H1 (cell line): ENCODE measurements at regions not wholly inside any gene's neighbourhood (a gene's known extent, or its start where the extent isn't known, plus 50 kb on each side); places are given as distances from the start of the nearest gene placed in this dataset.

Source experiments
- CTCF ChIA-PET: fragments of 300-600 bp; sonication (Branson Sonifier 250); formaldehyde crosslinking; loops from one replicate; lab custom pipeline; 2021; ENCODE audit not compliant: partially characterized antibody; lab: Charles Lee
- POLR2A ChIA-PET: fragments of 300-600 bp; sonication (Branson Sonifier 250); formaldehyde crosslinking; loops from one replicate; lab custom pipeline; 2021; ENCODE audit warnings: inconsistent platforms; ENCODE audit not compliant: partially characterized antibody; lab: Charles Lee
- DNase-seq, 2 experiments: peaks; one replicate each; pipeline versions ENCODE4 v3.0.0 to v3.0.0-alpha.2; 2010 to 2022; ENCODE audit warnings: low spot score in 2 of 2, low read depth in 1 of 2, mixed read lengths in 1 of 2
- FAIRE-seq: peaks from 2 replicates; lab custom pipeline; 2011; peaks lifted over from hg19 to GRCh38; lab: Jason Lieb, UNC
- H2AFZ ChIP-seq: 2 replicates; pipeline ENCODE4 v1.8.1; 2012; ENCODE audit warnings: low read length, inconsistent platforms
- H2AK5ac ChIP-seq: 2 replicates; pipeline ENCODE4 v1.6.1; 2013; ENCODE audit warnings: low read depth, low read length
- H2BK120ac ChIP-seq: replicated peaks from 2 replicates; pipeline ENCODE3; 2013; ENCODE audit warnings: low read depth, low read length, inconsistent platforms
- H2BK12ac ChIP-seq: 2 replicates; pipeline ENCODE4 v1.6.1; 2013; ENCODE audit warnings: low read depth, low read length
- H2BK15ac ChIP-seq: 2 replicates; pipeline ENCODE4 v1.6.1; 2013; ENCODE audit warnings: low read length
- H2BK20ac ChIP-seq: 2 replicates; pipeline ENCODE4 v1.6.1; 2013; ENCODE audit warnings: low read length
- H2BK5ac ChIP-seq: 2 replicates; pipeline ENCODE4 v1.6.1; 2013; ENCODE audit warnings: low read depth, low read length
- H3K14ac ChIP-seq: 2 replicates; pipeline ENCODE4 v1.6.1; 2013; ENCODE audit warnings: inconsistent platforms; ENCODE audit not compliant: insufficient read length
- H3K18ac ChIP-seq: 2 replicates; pipeline ENCODE4 v1.6.1; 2013; ENCODE audit warnings: low read length; ENCODE audit errors: extremely low read depth
- H3K23ac ChIP-seq: 2 replicates; pipeline ENCODE4 v1.6.1; 2013; ENCODE audit warnings: inconsistent platforms; ENCODE audit not compliant: insufficient read length
- H3K23me2 ChIP-seq: 2 replicates; pipeline ENCODE4 v1.6.1; 2013; ENCODE audit warnings: low read depth, low read length
- H3K27ac ChIP-seq: 2 replicates; pipeline ENCODE4 v1.6.1; 2011; ENCODE audit warnings: low read depth, low read length, inconsistent platforms
- H3K27me3 ChIP-seq, 4 experiments: replicated peaks in 1 of 4; 1 replicate in 1 of 4; 2 replicates in 3 of 4; pipeline versions ENCODE4 v1.6.1 to v1.8.1; 2011 to 2013; ENCODE audit warnings: low read length in 3 of 4, mild to moderate bottlenecking in 3 of 4, inconsistent platforms in 2 of 4, mixed read lengths in 2 of 4, moderate library complexity in 1 of 4; ENCODE audit not compliant: control insufficient read depth in 3 of 4, insufficient read depth in 3 of 4; ENCODE audit errors: extremely low read depth in 1 of 4
- H3K36me3 ChIP-seq, 4 experiments: 2 replicates each; pipeline versions ENCODE4 v1.6.1 to v1.8.1; 2011 to 2013; ENCODE audit warnings: mild to moderate bottlenecking in 4 of 4, low read length in 3 of 4, moderate library complexity in 2 of 4, control low read depth in 1 of 4, inconsistent platforms in 1 of 4; ENCODE audit not compliant: insufficient read depth in 4 of 4, control insufficient read depth in 2 of 4
- H3K4ac ChIP-seq: replicated peaks from 2 replicates; pipeline ENCODE3; 2013; ENCODE audit warnings: low read length, low read depth, mixed read lengths, inconsistent platforms; ENCODE audit not compliant: insufficient read length
- H3K4me1 ChIP-seq, 4 experiments: replicated peaks in 1 of 4; 1 replicate in 1 of 4; 2 replicates in 3 of 4; pipeline versions ENCODE4 v1.6.1 to v1.8.1; 2011 to 2013; ENCODE audit warnings: low read length in 3 of 4, inconsistent platforms in 2 of 4, mixed read lengths in 1 of 4; ENCODE audit not compliant: insufficient read depth in 4 of 4, control insufficient read depth in 3 of 4
- H3K4me2 ChIP-seq, 2 experiments: 2 replicates each; pipeline versions ENCODE4 v1.6.1 to v1.8.1; 2011 to 2013; ENCODE audit warnings: low read depth in 2 of 2, low read length in 2 of 2, control low read depth in 1 of 2, inconsistent platforms in 1 of 2, mild to moderate bottlenecking in 1 of 2; ENCODE audit not compliant: insufficient read depth in 1 of 2
- H3K4me3 ChIP-seq, 4 experiments: fragments of 200-600, 300-600 bp in 1 of 4; sonication (generic), shearing (Covaris generic), sonication (Bioruptor Twin) in 1 of 4; 2 replicates each; pipeline versions ENCODE4 v1.5.1 to v1.8.1; 2011 to 2016; ENCODE audit warnings: low read length in 4 of 4, low read depth in 3 of 4, control low read depth in 2 of 4, inconsistent platforms in 2 of 4, mild to moderate bottlenecking in 2 of 4, mixed read lengths in 1 of 4, moderate library complexity in 1 of 4; ENCODE audit not compliant: insufficient read depth in 2 of 4; ENCODE audit errors: extremely low read depth in 1 of 4
- H3K56ac ChIP-seq: replicated peaks from 2 replicates; pipeline ENCODE3; 2013; ENCODE audit warnings: low read depth, mild to moderate bottlenecking, mixed read lengths, low read length, inconsistent platforms; ENCODE audit not compliant: insufficient read length
- H3K79me1 ChIP-seq: 2 replicates; pipeline ENCODE4 v1.6.1; 2013; ENCODE audit warnings: low read depth, low read length, control low read depth
- H3K79me2 ChIP-seq, 2 experiments: 2 replicates each; pipeline versions ENCODE4 v1.6.1 to v1.8.1; 2012 to 2013; ENCODE audit warnings: low read length in 2 of 2, mild to moderate bottlenecking in 2 of 2, inconsistent platforms in 1 of 2; ENCODE audit not compliant: insufficient read depth in 2 of 2, control insufficient read depth in 1 of 2
- H3K9ac ChIP-seq, 4 experiments: replicated peaks in 1 of 4; 1 replicate in 1 of 4; 2 replicates in 3 of 4; pipeline versions ENCODE4 v1.6.1 to v1.8.1; 2011 to 2013; ENCODE audit warnings: low read depth in 3 of 4, low read length in 3 of 4, control low read depth in 2 of 4, mild to moderate bottlenecking in 2 of 4, moderate library complexity in 2 of 4, inconsistent platforms in 1 of 4; ENCODE audit errors: extremely low read depth in 1 of 4
- H3K9me3 ChIP-seq, 2 experiments: 2 replicates each; pipeline versions ENCODE4 v1.6.1 to v1.8.1; 2012 to 2013; ENCODE audit warnings: mild to moderate bottlenecking in 2 of 2, moderate library complexity in 2 of 2, control low read depth in 1 of 2, inconsistent platforms in 1 of 2, low read depth in 1 of 2, low read length in 1 of 2, mixed read lengths in 1 of 2; ENCODE audit not compliant: insufficient read depth in 2 of 2
- H4K20me1 ChIP-seq, 2 experiments: replicated peaks in 1 of 2; 2 replicates each; pipeline versions ENCODE3 to v1.8.1; 2011 to 2013; ENCODE audit warnings: inconsistent platforms in 2 of 2, low read length in 2 of 2, mild to moderate bottlenecking in 1 of 2; ENCODE audit not compliant: insufficient read depth in 2 of 2, control insufficient read depth in 1 of 2
- H4K5ac ChIP-seq: 2 replicates; pipeline ENCODE4 v1.6.1; 2013; ENCODE audit warnings: low read length, low read depth, mixed read lengths, inconsistent platforms; ENCODE audit not compliant: insufficient read length
- H4K8ac ChIP-seq: 2 replicates; pipeline ENCODE4 v1.8.0; 2013; ENCODE audit warnings: mild to moderate bottlenecking, moderate library complexity, low read length, inconsistent platforms; ENCODE audit not compliant: insufficient read depth; ENCODE audit errors: extremely low read depth
- H4K91ac ChIP-seq: replicated peaks from 2 replicates; pipeline ENCODE3; 2013; ENCODE audit warnings: low read length, mixed read lengths, inconsistent platforms; ENCODE audit not compliant: insufficient read length
- CHD2 ChIP-seq: IDR thresholded peaks from 2 replicates; pipeline ENCODE4 v1.6.1; 2012; ENCODE audit warnings: low read length, improper control_type of control experiment
- RFX5 ChIP-seq: IDR thresholded peaks from 2 replicates; pipeline ENCODE4 v1.6.1; 2011; ENCODE audit warnings: low read depth, low read length, improper control_type of control experiment, borderline replicate concordance
- YY1 ChIP-seq: IDR thresholded peaks from 2 replicates; pipeline ENCODE4 v1.6.1; 2011; ENCODE audit warnings: low read depth, mild to moderate bottlenecking, low read length
- WGBS, 2 experiments: shearing (Covaris generic) in 1 of 2; methylation state at CpG; one replicate each; pipeline versions ENCODE4 v1.1.6 to v1.1.7; 2013 to 2015; ENCODE audit warnings: low lambda C conversion rate in 2 of 2, mixed read lengths in 2 of 2, inconsistent platforms in 1 of 2, low coverage in 1 of 2, missing lambda C conversion rate in 1 of 2; ENCODE audit not compliant: insufficient replicate concordance in 2 of 2, insufficient coverage in 1 of 2, insufficient read length in 1 of 2; ENCODE audit errors: extremely low coverage in 1 of 2, missing lambda C conversion rate in 1 of 2; 5-methylcytosine and 5-hydroxymethylcytosine counted together

GRCh38 chr2:160794926-160795325, 301.3 kb upstream of the RBMS1 start:
- H3K56ac ChIP-seq = no peak overlapping the region
- H2BK20ac ChIP-seq = no peak overlapping the region
- H2BK5ac ChIP-seq = no peak overlapping the region
- H2BK15ac ChIP-seq = no peak overlapping the region
- no peak overlapping the region for H2BK12ac ChIP-seq
- FAIRE-seq (no peak), DNase-seq (no peak)
- no peak overlapping the region for H4K8ac ChIP-seq
- no peaks in the 10 kb centered on the region for H3K27me3 ChIP-seq
- H4K91ac ChIP-seq = no peak overlapping the region
- peaks cover 10 to 12% of the 10 kb centered on the region in 2 experiments for H3K9me3 ChIP-seq
- no peak overlapping the region for H3K9ac ChIP-seq
- H3K36me3 ChIP-seq = no peaks in the 10 kb centered on the region
- H3K4me2 ChIP-seq = no peak overlapping the region
- no peak overlapping the region for H3K23ac ChIP-seq
- no peaks in the 10 kb centered on the region for H3K79me2 ChIP-seq
- H3K27ac ChIP-seq = no peak overlapping the region
- H3K4ac ChIP-seq = no peak overlapping the region
- H3K4me3 ChIP-seq = no peak overlapping the region
- H2AFZ ChIP-seq = no peak overlapping the region
- CTCF ChIA-PET = no interaction called here
- no peaks in the 10 kb centered on the region for H3K79me1 ChIP-seq
- TF ChIP-seq CHD2 (no peak), YY1 (no peak), RFX5 (no peak)
- no peaks in the 10 kb centered on the region for H3K4me1 ChIP-seq
- no peaks in the 10 kb centered on the region for H4K20me1 ChIP-seq
- no peak overlapping the region for H4K5ac ChIP-seq
- no peak overlapping the region for H3K18ac ChIP-seq
- POLR2A ChIA-PET = no interaction called here
- H2AK5ac ChIP-seq = no peak overlapping the region
- H3K14ac ChIP-seq = no peak overlapping the region
- no peaks in the 10 kb centered on the region for H3K23me2 ChIP-seq
- H2BK120ac ChIP-seq = no peak overlapping the region
- 86% methylated on average over 3 of the region's 3 CpGs; no CpG with 5 or more reads in 1 of the 2 experiments for WGBS, 2 experiments
